ENCODE measurements at regions not wholly inside any gene's neighbourhood (a gene's known extent, or its start where the extent isn't known, plus 50 kb on each side); places are given as distances from the start of the nearest gene placed in this dataset.

DNA sequence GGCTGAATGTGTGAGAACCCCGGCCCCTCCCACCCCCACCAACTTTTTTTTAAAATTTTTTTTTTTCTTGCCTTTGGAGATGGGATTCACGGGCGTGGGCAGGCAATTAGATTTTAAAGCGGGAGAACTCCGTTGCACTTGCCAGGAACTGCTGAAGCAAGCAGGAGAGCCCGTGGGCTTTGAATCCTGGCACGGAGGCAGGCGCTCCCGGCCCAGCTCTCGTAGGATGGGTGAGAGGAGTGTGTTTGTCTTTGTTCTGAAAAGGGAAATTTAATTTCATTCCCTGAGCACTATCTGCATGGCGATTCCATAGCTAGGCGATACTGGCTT, 54.3 kb upstream of the BOD1 start:
- TF ChIP-seq, protein P1, sequence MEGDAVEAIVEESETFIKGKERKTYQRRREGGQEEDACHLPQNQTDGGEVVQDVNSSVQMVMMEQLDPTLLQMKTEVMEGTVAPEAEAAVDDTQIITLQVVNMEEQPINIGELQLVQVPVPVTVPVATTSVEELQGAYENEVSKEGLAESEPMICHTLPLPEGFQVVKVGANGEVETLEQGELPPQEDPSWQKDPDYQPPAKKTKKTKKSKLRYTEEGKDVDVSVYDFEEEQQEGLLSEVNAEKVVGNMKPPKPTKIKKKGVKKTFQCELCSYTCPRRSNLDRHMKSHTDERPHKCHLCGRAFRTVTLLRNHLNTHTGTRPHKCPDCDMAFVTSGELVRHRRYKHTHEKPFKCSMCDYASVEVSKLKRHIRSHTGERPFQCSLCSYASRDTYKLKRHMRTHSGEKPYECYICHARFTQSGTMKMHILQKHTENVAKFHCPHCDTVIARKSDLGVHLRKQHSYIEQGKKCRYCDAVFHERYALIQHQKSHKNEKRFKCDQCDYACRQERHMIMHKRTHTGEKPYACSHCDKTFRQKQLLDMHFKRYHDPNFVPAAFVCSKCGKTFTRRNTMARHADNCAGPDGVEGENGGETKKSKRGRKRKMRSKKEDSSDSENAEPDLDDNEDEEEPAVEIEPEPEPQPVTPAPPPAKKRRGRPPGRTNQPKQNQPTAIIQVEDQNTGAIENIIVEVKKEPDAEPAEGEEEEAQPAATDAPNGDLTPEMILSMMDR (conservative IDR thresholded peaks at IDR 0.05), result no peak
- TF ChIP-seq ZFX (IDR thresholded peaks at IDR 0.05), result no peak

All from C4-2B (cell line).